ENCODE measurements at regions not wholly inside any gene's neighbourhood (a gene's known extent, or its start where the extent isn't known, plus 50 kb on each side); places are given as distances from the start of the nearest gene placed in this dataset.

GRCh38 chr5:106522296-106522695 lies 1148.4 kb downstream of the EFNA5 start:
- Histone ChIP-seq H3K4me1 (no peaks in the 10 kb centered on the region), H3K4me3 (no peak overlapping the region), H3K9me3 (no peaks in the 10 kb centered on the region), H3K27ac (no peak overlapping the region), H3K36me3 (no peaks in the 10 kb centered on the region), H3K27me3 (no peaks in the 10 kb centered on the region)
- 21 to 66% methylated on average over 6 of the region's 6 CpGs for WGBS, 2 donors
- intact Hi-C loops (cut with DNase I): no loop called here
- no peak for TF ChIP-seq POLR2A (IDR thresholded peaks at IDR 0.05)
- TF ChIP-seq POLR2AphosphoS5 (IDR thresholded peaks at IDR 0.05): no peak
- no peak for TF ChIP-seq EP300 (IDR thresholded peaks at IDR 0.05)
- TF ChIP-seq, protein P1, sequence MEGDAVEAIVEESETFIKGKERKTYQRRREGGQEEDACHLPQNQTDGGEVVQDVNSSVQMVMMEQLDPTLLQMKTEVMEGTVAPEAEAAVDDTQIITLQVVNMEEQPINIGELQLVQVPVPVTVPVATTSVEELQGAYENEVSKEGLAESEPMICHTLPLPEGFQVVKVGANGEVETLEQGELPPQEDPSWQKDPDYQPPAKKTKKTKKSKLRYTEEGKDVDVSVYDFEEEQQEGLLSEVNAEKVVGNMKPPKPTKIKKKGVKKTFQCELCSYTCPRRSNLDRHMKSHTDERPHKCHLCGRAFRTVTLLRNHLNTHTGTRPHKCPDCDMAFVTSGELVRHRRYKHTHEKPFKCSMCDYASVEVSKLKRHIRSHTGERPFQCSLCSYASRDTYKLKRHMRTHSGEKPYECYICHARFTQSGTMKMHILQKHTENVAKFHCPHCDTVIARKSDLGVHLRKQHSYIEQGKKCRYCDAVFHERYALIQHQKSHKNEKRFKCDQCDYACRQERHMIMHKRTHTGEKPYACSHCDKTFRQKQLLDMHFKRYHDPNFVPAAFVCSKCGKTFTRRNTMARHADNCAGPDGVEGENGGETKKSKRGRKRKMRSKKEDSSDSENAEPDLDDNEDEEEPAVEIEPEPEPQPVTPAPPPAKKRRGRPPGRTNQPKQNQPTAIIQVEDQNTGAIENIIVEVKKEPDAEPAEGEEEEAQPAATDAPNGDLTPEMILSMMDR (IDR thresholded peaks at IDR 0.05): no peak
- DNase-seq: no peak

DNA sequence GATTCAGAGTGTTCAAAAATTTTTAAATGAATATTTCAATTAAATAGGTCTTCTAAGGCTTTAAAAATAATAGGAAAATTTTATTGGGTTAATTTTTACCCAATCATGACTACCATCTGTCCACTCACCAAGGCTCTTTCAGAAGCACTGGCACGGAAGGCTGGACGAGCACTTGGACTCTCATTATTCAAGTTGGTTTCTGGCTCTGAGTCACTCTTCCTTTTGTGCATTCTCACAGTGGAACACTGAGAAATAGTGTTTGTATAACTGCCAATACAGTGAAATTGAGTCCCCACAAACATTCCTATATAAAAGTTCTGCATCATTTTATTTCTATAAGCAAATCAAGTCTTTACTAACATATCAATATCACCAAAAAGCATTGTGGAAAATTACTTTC lies 1149.0 kb downstream of the EFNA5 start:
- Histone ChIP-seq H3K27ac (no peak overlapping the region), H3K4me3 (no peak overlapping the region), H3K4me1 (no peaks in the 10 kb centered on the region), H3K9me3 (no peaks in the 10 kb centered on the region), H3K27me3 (no peaks in the 10 kb centered on the region), H3K36me3 (no peaks in the 10 kb centered on the region)
- no peak for TF ChIP-seq POLR2AphosphoS5 (IDR thresholded peaks at IDR 0.05)
- TF ChIP-seq POLR2A (IDR thresholded peaks at IDR 0.05): no peak
- TF ChIP-seq, protein P1 (IDR thresholded peaks at IDR 0.05): no peak
- no peak for TF ChIP-seq EP300 (IDR thresholded peaks at IDR 0.05)
- 75 to 78% methylated on average over 2 of the region's 2 CpGs for WGBS, 2 donors
- intact Hi-C loops (cut with DNase I): no loop called here
- DNase-seq: no peak

DNA sequence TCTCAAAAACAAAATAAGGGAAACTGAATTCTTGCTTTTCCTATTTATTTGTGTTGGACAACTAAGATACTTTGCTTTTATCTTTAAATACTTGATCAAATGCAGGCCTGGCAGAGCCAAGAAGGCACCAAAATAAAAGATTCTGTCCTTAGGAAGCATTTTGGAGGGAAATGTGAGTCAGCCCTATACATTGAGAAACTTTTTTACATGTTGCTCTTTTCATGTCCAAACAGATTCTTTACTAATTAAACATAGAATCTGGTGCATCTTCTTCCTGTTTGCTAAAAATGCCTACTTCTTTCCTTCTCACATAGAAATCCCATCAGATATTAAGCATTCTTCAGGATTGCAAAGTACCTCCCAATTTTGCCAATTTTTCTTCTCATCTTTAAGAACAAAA lies 1160.4 kb downstream of the EFNA5 start:
- Histone ChIP-seq H3K36me3 (no peaks in the 10 kb centered on the region), H3K27ac (no peak overlapping the region), H3K9me3 (no peaks in the 10 kb centered on the region), H3K4me3 (no peak overlapping the region), H3K4me1 (no peaks in the 10 kb centered on the region), H3K27me3 (no peaks in the 10 kb centered on the region)
- TF ChIP-seq EP300 (IDR thresholded peaks at IDR 0.05) (no peak), POLR2AphosphoS5 (IDR thresholded peaks at IDR 0.05) (no peak), POLR2A (IDR thresholded peaks at IDR 0.05) (no peak)
- TF ChIP-seq, protein P1 (IDR thresholded peaks at IDR 0.05): no peak
- intact Hi-C loops (cut with DNase I): no loop called here
- no peak for DNase-seq

- Histone ChIP-seq H3K9me3 (no peaks in the 10 kb centered on the region), H3K27me3 (no peaks in the 10 kb centered on the region), H3K27ac (no peak overlapping the region), H3K36me3 (no peaks in the 10 kb centered on the region), H3K4me3 (no peak overlapping the region), H3K4me1 (no peaks in the 10 kb centered on the region)
- no peak for DNase-seq
- TF ChIP-seq EP300 (IDR thresholded peaks at IDR 0.05) (no peak), POLR2AphosphoS5 (IDR thresholded peaks at IDR 0.05) (no peak), POLR2A (IDR thresholded peaks at IDR 0.05) (no peak)
- TF ChIP-seq, protein P1 (IDR thresholded peaks at IDR 0.05): no peak
- WGBS, 2 donors: 91 to 92% methylated on average over 4 of the region's 4 CpGs
- intact Hi-C loops (cut with DNase I): no loop called here
Observed at GRCh38 chr5:106508894-106509293, 1161.8 kb downstream of the EFNA5 start.

- no peaks in the 10 kb centered on the region for H3K27me3 ChIP-seq
- H3K27ac ChIP-seq: no peak overlapping the region
- no peaks in the 10 kb centered on the region for H3K4me1 ChIP-seq
- WGBS, 2 donors: 94 to 97% methylated on average over 2 of the region's 2 CpGs
- H3K4me3 ChIP-seq: no peak overlapping the region
- no peak for DNase-seq
- no peaks in the 10 kb centered on the region for H3K36me3 ChIP-seq
- intact Hi-C loops (cut with DNase I): no loop called here
- no peaks in the 10 kb centered on the region for H3K9me3 ChIP-seq
- no peak for TF ChIP-seq POLR2A (IDR thresholded peaks at IDR 0.05)
- no peak for TF ChIP-seq POLR2AphosphoS5 (IDR thresholded peaks at IDR 0.05)
- TF ChIP-seq EP300 (IDR thresholded peaks at IDR 0.05): no peak
- TF ChIP-seq, protein P1 (IDR thresholded peaks at IDR 0.05): no peak
Observed at GRCh38 chr5:106493910-106494309, 1176.8 kb downstream of the EFNA5 start.

Data from sigmoid colon (tissue), 6 donors.